Duodenal mucosa (tissue), 2 donors: ENCODE measurements at regions not wholly inside any gene's neighbourhood (a gene's known extent, or its start where the extent isn't known, plus 50 kb on each side); places are given as distances from the start of the nearest gene placed in this dataset.

ENCODE experiments used
- H3K27ac ChIP-seq: one replicate; pipeline ENCODE4 v1.7.0; 2013; ENCODE audit warnings: low read depth, low read length
- H3K27me3 ChIP-seq, 2 donors: one replicate each; pipeline ENCODE4 v1.7.0; 2013; ENCODE audit warnings: low read length in 2 of 2, control low read depth in 1 of 2; ENCODE audit not compliant: insufficient read depth in 2 of 2, control insufficient read depth in 1 of 2
- H3K36me3 ChIP-seq, 2 donors: one replicate each; pipeline ENCODE4 v1.7.0; 2013; ENCODE audit warnings: low read length in 2 of 2, control low read depth in 1 of 2; ENCODE audit not compliant: insufficient read depth in 2 of 2, control insufficient read depth in 1 of 2
- H3K4me1 ChIP-seq, 2 donors: one replicate each; pipeline ENCODE4 v1.7.0; 2013; ENCODE audit warnings: low read length in 2 of 2, control low read depth in 1 of 2; ENCODE audit not compliant: insufficient read depth in 2 of 2, control insufficient read depth in 1 of 2
- H3K4me3 ChIP-seq, 2 donors: one replicate each; pipeline ENCODE4 v1.7.0; 2013; ENCODE audit warnings: low read length in 2 of 2, low read depth in 1 of 2
- H3K9ac ChIP-seq, 2 donors: one replicate each; pipeline ENCODE4 v1.7.0; 2013; ENCODE audit warnings: low read length in 2 of 2, low read depth in 1 of 2
- H3K9me3 ChIP-seq, 2 donors: one replicate each; pipeline ENCODE4 v1.7.0; 2013; ENCODE audit warnings: low read length in 2 of 2, control low read depth in 1 of 2; ENCODE audit not compliant: control insufficient read depth in 1 of 2

GRCh38 chr4:128574706-128575105 lies 234.8 kb upstream of the JADE1 start:
- Histone ChIP-seq H3K9ac (no peak overlapping the region), H3K27ac (no peak overlapping the region)

GRCh38 chr4:128573781-128574508 lies 235.6 kb upstream of the JADE1 start:
- Histone ChIP-seq H3K27ac (peak overlapping the region; percentile 22), H3K27me3 (no peaks in the 10 kb centered on the region), H3K36me3 (no peaks in the 10 kb centered on the region), H3K9me3 (no peaks in the 10 kb centered on the region), H3K4me1 (peaks cover 14 to 35% of the 10 kb centered on the region in 2 donors), H3K9ac (no peak overlapping the region), H3K4me3 (peak overlapping the region in 1 of 2 donors; percentile 2)

More at GRCh38 chr4:128574706-128575105, 234.8 kb upstream of the JADE1 start:
- Histone ChIP-seq H3K4me3 (no peak overlapping the region), H3K9me3 (no peaks in the 10 kb centered on the region), H3K36me3 (no peaks in the 10 kb centered on the region), H3K4me1 (peaks cover 14 to 32% of the 10 kb centered on the region in 2 donors), H3K27me3 (no peaks in the 10 kb centered on the region)

- no peaks in the 10 kb centered on the region for H3K27me3 ChIP-seq
- no peaks in the 10 kb centered on the region for H3K36me3 ChIP-seq
- peaks cover 14 to 33% of the 10 kb centered on the region in 2 donors for H3K4me1 ChIP-seq
- peak overlapping the region; percentile 22 for H3K27ac ChIP-seq
- H3K9ac ChIP-seq: no peak overlapping the region
- H3K4me3 ChIP-seq: no peak overlapping the region
- no peaks in the 10 kb centered on the region for H3K9me3 ChIP-seq
Measured at GRCh38 chr4:128572778-128573241, 236.7 kb upstream of the JADE1 start.

GRCh38 chr4:128571747-128572146 lies 237.8 kb upstream of the JADE1 start:
- no peak overlapping the region for H3K27ac ChIP-seq
- no peaks in the 10 kb centered on the region for H3K36me3 ChIP-seq
- peaks cover 14 to 31% of the 10 kb centered on the region in 2 donors for H3K4me1 ChIP-seq
- no peaks in the 10 kb centered on the region for H3K9me3 ChIP-seq
- H3K4me3 ChIP-seq: no peak overlapping the region
- H3K9ac ChIP-seq: no peak overlapping the region
- no peaks in the 10 kb centered on the region for H3K27me3 ChIP-seq

GRCh38 chr4:128570387-128570975 lies 239.0 kb upstream of the JADE1 start:
- Histone ChIP-seq H3K4me1 (peaks cover 14 to 27% of the 10 kb centered on the region in 2 donors), H3K4me3 (no peak overlapping the region), H3K27me3 (no peaks in the 10 kb centered on the region), H3K27ac (no peak overlapping the region), H3K9ac (no peak overlapping the region), H3K9me3 (no peaks in the 10 kb centered on the region), H3K36me3 (no peaks in the 10 kb centered on the region)

- Histone ChIP-seq H3K36me3 (no peaks in the 10 kb centered on the region), H3K9ac (no peak overlapping the region), H3K4me1 (peaks cover 0 to 8% of the 10 kb centered on the region in 2 donors), H3K4me3 (no peak overlapping the region), H3K27ac (no peak overlapping the region), H3K9me3 (no peaks in the 10 kb centered on the region), H3K27me3 (no peaks in the 10 kb centered on the region)
Measured at GRCh38 chr4:128566693-128567092, 242.8 kb upstream of the JADE1 start.

GRCh38 chr4:128565565-128566186 lies 243.8 kb upstream of the JADE1 start:
- Histone ChIP-seq H3K9me3 (no peaks in the 10 kb centered on the region), H3K4me1 (peaks cover 10 to 16% of the 10 kb centered on the region in 2 donors), H3K27ac (no peak overlapping the region), H3K9ac (no peak overlapping the region), H3K4me3 (no peak overlapping the region), H3K27me3 (no peaks in the 10 kb centered on the region), H3K36me3 (no peaks in the 10 kb centered on the region)

- Histone ChIP-seq H3K36me3 (no peaks in the 10 kb centered on the region), H3K4me3 (no peak overlapping the region), H3K9ac (no peak overlapping the region), H3K4me1 (peaks cover 12 to 19% of the 10 kb centered on the region in 2 donors), H3K27ac (no peak overlapping the region), H3K27me3 (no peaks in the 10 kb centered on the region), H3K9me3 (no peaks in the 10 kb centered on the region)
Measured at GRCh38 chr4:128565054-128565453, 244.4 kb upstream of the JADE1 start.

GRCh38 chr4:128564081-128564630 lies 245.3 kb upstream of the JADE1 start:
- Histone ChIP-seq H3K9me3 (no peaks in the 10 kb centered on the region), H3K4me3 (no peak overlapping the region), H3K9ac (no peak overlapping the region), H3K4me1 (peaks cover 12% of the 10 kb centered on the region in 2 donors), H3K27me3 (no peaks in the 10 kb centered on the region), H3K36me3 (no peaks in the 10 kb centered on the region), H3K27ac (no peak overlapping the region)
